BJ (cell line): ENCODE measurements at regions not wholly inside any gene's neighbourhood (a gene's known extent, or its start where the extent isn't known, plus 50 kb on each side); places are given as distances from the start of the nearest gene placed in this dataset.

Experiments used
- CTCF ChIA-PET: fragments of 350-600 bp; formaldehyde crosslinking; extraction: SDS; loops from one replicate; lab custom pipeline; 2021; ENCODE audit warnings: antibody characterized with exemption, inconsistent platforms; lab: Yijun Ruan, JAX
- POLR2A ChIA-PET: fragments of 300-600 bp; sonication (Branson Sonifier 250); formaldehyde crosslinking; extraction: SDS; loops from one replicate; lab custom pipeline; 2021; ENCODE audit warnings: antibody characterized with exemption; lab: Charles Lee
- DNase-seq: peaks from one replicate; pipeline ENCODE4 v3.0.0-alpha.2; 2011; ENCODE audit warnings: low read depth
- H3K27me3 ChIP-seq: 2 replicates; pipeline ENCODE4 v1.6.0; 2011; ENCODE audit warnings: low read length; ENCODE audit not compliant: control insufficient read depth, insufficient read depth
- H3K36me3 ChIP-seq: 2 replicates; pipeline ENCODE4 v1.5.1; 2011; ENCODE audit warnings: low read length; ENCODE audit not compliant: control insufficient read depth, insufficient read depth
- H3K4me3 ChIP-seq: 2 replicates; pipeline ENCODE4 v1.5.1; 2011; ENCODE audit warnings: low read depth, mild to moderate bottlenecking, control low read depth, low read length
- CTCF ChIP-seq: IDR thresholded peaks from 2 replicates; pipeline ENCODE4 v1.5.1; 2011; ENCODE audit warnings: low read depth, mild to moderate bottlenecking, control low read depth, inconsistent platforms, low read length, moderate library complexity; ENCODE audit not compliant: insufficient read depth

- H3K4me3 ChIP-seq = no peak overlapping the region
- ChIA-PET POLR2A (no interaction called here), CTCF (no interaction called here)
- H3K27me3 ChIP-seq = no peaks in the 10 kb centered on the region
- H3K36me3 ChIP-seq = no peaks in the 10 kb centered on the region
- no peak for TF ChIP-seq CTCF
- DNase-seq = no peak
Observed at GRCh38 chr9:90444609-90445204, 197.9 kb downstream of the DIRAS2 start.

DNA sequence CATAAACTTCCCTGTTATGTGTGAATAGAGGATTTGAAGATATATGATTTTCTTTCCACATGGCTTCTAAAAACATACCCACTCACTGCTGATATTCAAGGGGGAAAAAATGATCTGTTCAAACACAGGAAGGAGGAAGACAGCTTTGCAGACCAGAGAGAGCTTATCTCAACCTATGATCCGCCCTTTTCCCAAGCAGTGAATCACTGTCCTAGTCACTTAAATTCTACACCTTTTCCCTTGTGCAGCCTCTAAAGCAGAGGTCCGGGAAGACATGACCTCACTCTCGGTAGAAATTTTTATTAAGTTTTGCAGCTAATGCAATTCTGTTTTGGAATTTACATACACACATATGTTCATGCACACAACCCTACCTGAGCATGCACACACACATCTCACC is 197.2 kb downstream of the DIRAS2 start:
- TF ChIP-seq CTCF = no peak
- H3K4me3 ChIP-seq = no peak overlapping the region
- no peaks in the 10 kb centered on the region for H3K27me3 ChIP-seq
- DNase-seq = no peak
- ChIA-PET CTCF (no interaction called here), POLR2A (no interaction called here)
- H3K36me3 ChIP-seq = no peaks in the 10 kb centered on the region

DNA sequence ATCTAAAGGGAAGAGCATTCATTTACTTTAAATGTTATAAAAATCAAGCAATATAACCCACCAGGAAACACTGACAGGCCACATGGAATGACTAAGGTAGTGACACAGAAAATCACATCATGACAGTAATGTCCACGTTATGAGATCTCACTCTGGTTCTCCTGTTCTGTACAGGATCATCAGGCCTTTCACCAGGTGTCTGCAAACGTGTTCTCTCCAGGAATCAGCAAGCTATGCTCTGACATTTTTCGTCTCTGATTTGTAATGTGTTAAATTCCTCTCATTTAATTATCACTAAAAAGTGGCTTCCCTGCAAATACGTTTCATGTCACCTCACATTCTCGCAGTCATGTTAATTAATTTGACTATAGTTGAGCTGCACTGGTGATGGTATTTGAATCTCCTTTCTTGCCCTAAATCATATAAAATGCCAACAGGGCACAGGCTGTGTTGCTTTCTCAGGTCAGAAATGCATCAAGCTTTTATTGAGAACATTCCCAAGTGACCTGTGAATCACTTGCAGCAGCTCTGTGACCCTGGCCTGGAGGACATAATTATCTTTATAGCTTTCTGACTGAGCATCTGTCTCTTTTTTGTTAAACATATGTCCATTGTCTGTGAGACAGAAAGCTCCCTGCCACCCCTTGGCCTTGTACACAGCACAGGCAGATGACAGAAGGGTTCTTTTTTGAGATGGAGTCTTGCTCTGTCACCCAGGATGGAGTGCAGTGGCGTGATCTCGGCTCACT is 196.2 kb downstream of the DIRAS2 start:
- POLR2A ChIA-PET = no interaction called here
- Histone ChIP-seq H3K36me3 (no peaks in the 10 kb centered on the region), H3K4me3 (no peak overlapping the region), H3K27me3 (no peaks in the 10 kb centered on the region)
- no peak for TF ChIP-seq CTCF
- CTCF ChIA-PET = no interaction called here
- DNase-seq = no peak

DNA sequence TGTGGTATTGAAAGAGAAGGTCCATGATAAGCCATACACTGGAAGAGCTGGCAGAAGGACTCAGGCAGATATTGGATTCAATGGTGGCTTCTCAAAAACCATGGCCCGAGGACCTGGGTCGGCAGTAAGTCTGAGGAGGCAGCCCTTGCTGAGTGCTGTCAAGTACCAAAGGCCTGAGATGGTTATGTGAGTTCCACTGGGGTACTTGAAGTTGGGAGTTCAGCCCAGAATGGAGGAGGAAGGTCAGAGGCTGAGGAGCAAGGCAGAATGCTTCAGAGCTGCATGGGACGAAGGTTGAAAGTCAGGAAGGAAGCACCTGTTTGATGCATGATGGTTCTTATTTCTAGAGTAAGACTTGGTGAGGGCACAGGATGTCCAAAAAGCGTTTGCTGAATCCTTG is 194.9 kb downstream of the DIRAS2 start:
- no peak for TF ChIP-seq CTCF
- DNase-seq = no peak
- Histone ChIP-seq H3K4me3 (no peak overlapping the region), H3K36me3 (no peaks in the 10 kb centered on the region), H3K27me3 (no peaks in the 10 kb centered on the region)
- ChIA-PET POLR2A (no interaction called here), CTCF (interaction anchor here (0.8 kb wide), 1 partner anchor 14 kb away, joined by 4 read pairs; no protein-coding TSS in a partner anchor)

GRCh38 chr9:90449213-90449925 is 193.3 kb downstream of the DIRAS2 start:
- TF ChIP-seq CTCF = no peak
- POLR2A ChIA-PET = no interaction called here
- CTCF ChIA-PET = interaction anchor here (0.6 kb wide), 1 partner anchor 38 kb away, joined by 3 read pairs; no protein-coding TSS in a partner anchor
- Histone ChIP-seq H3K36me3 (no peaks in the 10 kb centered on the region), H3K27me3 (no peaks in the 10 kb centered on the region), H3K4me3 (no peak overlapping the region)
- no peak for DNase-seq
